Heart right ventricle (tissue), 16 donors: ENCODE measurements at regions not wholly inside any gene's neighbourhood (a gene's known extent, or its start where the extent isn't known, plus 50 kb on each side); places are given as distances from the start of the nearest gene placed in this dataset.
A peak's percentile ranks its signal among the peaks of the same experiment; 100 is the strongest.

Experiments
- ATAC-seq, 8 donors: fragments of 200-7000 bp; cut with Tn5 transposase; one replicate each; pipeline ENCODE4 v1.9.1; 2020; ENCODE audit warnings: mild to moderate bottlenecking in 8 of 8, moderate library complexity in 8 of 8, moderate number of reproducible peaks in 1 of 8
- DNase-seq, 2 donors: peaks; one replicate each; pipeline ENCODE4 v3.0.0-alpha.2; 2020
- H3K27ac ChIP-seq, 10 donors: fragments of 200-600 bp; sonication (generic) in 2 of 10; one replicate each; pipeline versions ENCODE4 v1.5.0 to v1.8.0; 2020 to 2022; ENCODE audit warnings: mild to moderate bottlenecking in 3 of 10
- H3K27me3 ChIP-seq, 7 donors: fragments of 200-600 bp; one replicate each; pipeline ENCODE4 v1.8.0; 2021 to 2022; ENCODE audit warnings: mild to moderate bottlenecking in 2 of 7
- H3K36me3 ChIP-seq, 9 donors: fragments of 200-600 bp; sonication (generic) in 1 of 9; one replicate each; pipeline versions ENCODE4 v1.5.0 to v1.8.0; 2020 to 2022; ENCODE audit warnings: mild to moderate bottlenecking in 2 of 9
- H3K4me1 ChIP-seq, 9 donors: fragments of 200-600 bp; sonication (generic) in 1 of 9; one replicate each; pipeline versions ENCODE4 v1.5.0 to v1.8.0; 2020 to 2022; ENCODE audit warnings: mild to moderate bottlenecking in 4 of 9
- H3K4me3 ChIP-seq, 10 donors: fragments of 200-600 bp; sonication (generic) in 2 of 10; one replicate each; pipeline versions ENCODE4 v1.5.0 to v1.8.0; 2020 to 2022; ENCODE audit warnings: mild to moderate bottlenecking in 7 of 10, moderate library complexity in 2 of 10
- H3K9me3 ChIP-seq, 11 donors: fragments of 200-600 bp in 10 of 11; sonication (generic) in 2 of 11; one replicate each; pipeline versions ENCODE4 v1.5.0 to v1.8.0; 2013 to 2022; ENCODE audit warnings: mild to moderate bottlenecking in 2 of 11, control low read depth in 1 of 11, moderate library complexity in 1 of 11
- CTCF ChIP-seq, 9 donors: fragments of 200-600 bp; sonication (generic) in 2 of 9; IDR thresholded peaks; one replicate each; pipeline versions ENCODE4 v1.5.0 to v1.8.0; 2021 to 2022; ENCODE audit warnings: antibody characterized with exemption in 9 of 9, mild to moderate bottlenecking in 5 of 9, moderate library complexity in 1 of 9
- WGBS, 2 donors: extraction: QIAGEN DNeasy Blood & Tissue Kit; methylation state at CpG; one replicate each; pipeline ENCODE4 v1.1.7; 2013; ENCODE audit warnings: inconsistent platforms in 1 of 2; 5-methylcytosine and 5-hydroxymethylcytosine counted together
- intact Hi-C, 10 donors: fragments of 100-400 bp; cut with DNase I; formaldehyde crosslinking; loops; one replicate each; pipeline versions ENCODE4 v1.11.1 to v1.14.2; 2022
- donor health status: Arrhythmogenic right ventricular cardiomyopathy.
- donor health status: ischemic (EF 13 %, LVEDD 7.1; RV severe dilation, severe dysfunction).
- donor health status: healthy with polysubstance abuse.
- donor health status: DM: no; HTN: yes; CAD: no.
- donor health status: DM: no; HTN: no; CAD: no.
- donor health status: ischemic (EF 25% LVEDD 6.9; RV normal size, moderate dysfunction).
- donor health status: ischemic (EF 25% LVEDD 5.7; RV mildly dilated, moderate dysfunction).
- donor health status: healthy.
- donor health status: DM: yes; HTN: yes; CAD: no.
- donor health status: Ischemic cardiomyopathy.
- donor health status: ischemic (EF 35%, LVEDD 5.7; RV mildly dilated, moderate dysfunction).
- donor health status: nonischemic (EF 11% LVEDD 7.7; RV severe dilation, severe dysfunction).
- donor health status: DM: yes; HTN: yes; CAD: no.
- donor health status: PGD.
- donor health status: ischemic (EF 29% LVEDD 5.4; RV normal size, mild dysfunction).
- donor health status: nonischemic (EF 23%, LVEDD 6.1; RV moderate dilation, normal function).

DNA sequence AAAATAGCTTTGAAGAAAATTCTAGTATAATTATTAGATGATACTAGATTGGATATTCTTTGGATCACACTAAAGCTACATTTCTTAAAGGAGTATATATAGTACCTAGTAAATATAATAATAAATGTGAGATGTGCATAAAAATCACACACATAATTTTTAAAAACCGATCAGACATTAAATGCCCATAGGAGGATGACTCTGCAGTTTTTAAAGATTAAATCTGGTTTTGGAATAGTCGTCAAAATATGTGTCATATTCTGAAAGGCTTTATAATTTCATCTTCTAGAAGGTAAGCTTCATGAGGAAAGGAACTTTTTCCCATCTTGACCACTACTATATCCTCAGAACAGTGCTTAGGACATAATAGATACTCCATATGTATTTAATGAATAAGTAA is 169.0 kb downstream of the NRIP1 start:
- ATAC-seq, result no peak
- Histone ChIP-seq H3K4me1 (no peaks in the 10 kb centered on the region), H3K4me3 (no peak overlapping the region), H3K27me3 (no peaks in the 10 kb centered on the region), H3K9me3 (no peaks in the 10 kb centered on the region), H3K27ac (no peak overlapping the region), H3K36me3 (no peaks in the 10 kb centered on the region)
- DNase-seq, result no peak
- intact Hi-C loops, result no loop called here
- 90 to 95% methylated on average over 2 of the region's 2 CpGs for WGBS, 2 donors
- TF ChIP-seq CTCF (IDR thresholded peaks at IDR 0.05), result no peak

DNA sequence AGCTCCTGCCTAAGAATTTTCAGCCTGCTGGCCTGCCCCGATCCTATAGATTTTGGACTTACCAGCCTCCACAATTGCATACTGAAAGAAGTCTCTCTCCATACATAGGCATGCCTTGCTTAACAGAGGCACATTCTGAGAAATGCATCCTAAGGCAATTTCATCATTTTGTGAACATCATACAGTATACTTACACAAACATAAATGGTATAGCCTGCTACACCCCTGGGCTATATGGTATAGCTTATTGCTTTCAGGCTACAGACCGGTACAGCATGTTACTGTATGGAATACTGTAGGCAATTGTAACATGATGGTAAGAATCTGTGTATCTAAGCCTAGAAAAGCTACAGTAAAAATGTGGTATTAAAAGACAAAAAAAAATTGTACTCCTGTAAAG is 174.7 kb downstream of the NRIP1 start:
- DNase-seq (no peak), ATAC-seq (no peak)
- H3K36me3 ChIP-seq, result no peaks in the 10 kb centered on the region
- no peak overlapping the region for H3K4me3 ChIP-seq
- WGBS, 2 donors, result 99 to 100% methylated on average over 2 of the region's 2 CpGs
- intact Hi-C loops, result no loop called here
- peaks cover 0 to 21% (median 4%) of the 10 kb centered on the region in 9 donors for H3K4me1 ChIP-seq
- no peak for TF ChIP-seq CTCF (IDR thresholded peaks at IDR 0.05)
- H3K27ac ChIP-seq, result no peak overlapping the region
- H3K9me3 ChIP-seq, result no peaks in the 10 kb centered on the region
- no peaks in the 10 kb centered on the region for H3K27me3 ChIP-seq

DNA sequence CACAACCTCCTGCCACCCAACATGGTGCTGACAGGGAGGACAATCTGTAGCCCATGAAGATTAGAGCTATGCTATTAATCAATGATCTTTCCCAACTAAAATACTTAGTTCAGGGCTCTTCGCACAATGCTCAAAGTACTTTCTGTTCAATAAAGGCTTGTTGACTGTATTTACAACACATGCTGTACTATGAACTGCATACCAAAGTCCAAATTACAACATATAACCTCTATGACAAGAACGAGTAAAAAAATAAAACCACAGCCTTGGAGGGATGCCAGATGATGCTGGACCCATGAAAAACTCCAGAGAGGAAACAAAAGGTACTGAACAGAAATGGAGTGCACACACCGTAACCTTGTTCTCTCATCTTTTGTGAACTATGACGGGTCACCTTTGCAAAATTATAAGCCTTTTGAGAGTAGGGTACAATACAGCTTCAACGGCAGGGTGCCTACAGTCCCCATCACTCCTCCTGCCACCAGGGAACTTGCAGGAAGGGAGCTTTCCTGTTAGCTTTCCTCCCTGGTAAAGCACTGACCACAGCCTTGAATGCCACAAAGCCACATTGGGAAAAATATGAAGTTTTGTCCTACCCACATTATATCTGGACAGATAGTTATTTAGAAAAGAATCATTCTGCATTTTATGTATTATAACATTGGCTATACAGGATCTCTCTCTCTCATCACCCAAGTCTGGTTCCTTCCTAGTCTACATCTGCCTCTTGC is 175.6 kb downstream of the NRIP1 start:
- Histone ChIP-seq H3K4me3 (no peak overlapping the region), H3K9me3 (no peaks in the 10 kb centered on the region), H3K4me1 (peaks cover 0 to 21% (median 4%) of the 10 kb centered on the region in 9 donors), H3K36me3 (no peaks in the 10 kb centered on the region), H3K27me3 (no peaks in the 10 kb centered on the region), H3K27ac (no peak overlapping the region)
- no peak for TF ChIP-seq CTCF (IDR thresholded peaks at IDR 0.05)
- 69 to 75% methylated on average over 5 of the region's 5 CpGs for WGBS, 2 donors
- ATAC-seq, result peak in 1 of 8 donors; percentile 14
- no peak for DNase-seq
- intact Hi-C loops, result no loop called here

DNA sequence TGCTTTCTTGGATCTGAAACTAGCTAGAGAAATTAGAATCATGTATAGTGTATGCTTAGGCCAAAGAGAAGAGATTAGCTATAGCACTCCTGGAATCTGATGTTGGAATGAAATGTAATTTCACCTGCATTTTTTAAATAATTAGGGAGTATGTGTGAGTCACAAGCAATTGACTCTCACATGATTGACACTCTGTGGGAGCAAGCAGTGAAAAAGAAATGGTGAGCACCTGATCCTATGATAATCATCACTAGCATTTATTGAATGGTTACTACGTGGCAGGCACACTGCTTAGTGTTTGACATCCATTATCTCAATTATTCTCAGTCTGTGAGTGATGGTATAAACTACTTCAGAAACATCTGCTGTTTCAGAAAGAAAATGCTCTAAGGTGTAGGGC is 176.6 kb downstream of the NRIP1 start:
- no peak for DNase-seq
- 50 to 67% methylated on average over 1 of the region's 1 CpG for whole genome bisulfite sequencing, 2 donors
- H3K9me3 ChIP-seq, result no peaks in the 10 kb centered on the region
- TF ChIP-seq CTCF (IDR thresholded peaks at IDR 0.05), result no peak
- no peaks in the 10 kb centered on the region for H3K27me3 ChIP-seq
- H3K27ac ChIP-seq, result no peak overlapping the region
- H3K36me3 ChIP-seq, result no peaks in the 10 kb centered on the region
- no peak overlapping the region for H3K4me3 ChIP-seq
- H3K4me1 ChIP-seq, result peaks cover 0 to 21% (median 4%) of the 10 kb centered on the region in 9 donors
- no peak for ATAC-seq
- intact Hi-C loops, result no loop called here
